ENCODE measurements at regions not wholly inside any gene's neighbourhood (a gene's known extent, or its start where the extent isn't known, plus 50 kb on each side); places are given as distances from the start of the nearest gene placed in this dataset.

DNA sequence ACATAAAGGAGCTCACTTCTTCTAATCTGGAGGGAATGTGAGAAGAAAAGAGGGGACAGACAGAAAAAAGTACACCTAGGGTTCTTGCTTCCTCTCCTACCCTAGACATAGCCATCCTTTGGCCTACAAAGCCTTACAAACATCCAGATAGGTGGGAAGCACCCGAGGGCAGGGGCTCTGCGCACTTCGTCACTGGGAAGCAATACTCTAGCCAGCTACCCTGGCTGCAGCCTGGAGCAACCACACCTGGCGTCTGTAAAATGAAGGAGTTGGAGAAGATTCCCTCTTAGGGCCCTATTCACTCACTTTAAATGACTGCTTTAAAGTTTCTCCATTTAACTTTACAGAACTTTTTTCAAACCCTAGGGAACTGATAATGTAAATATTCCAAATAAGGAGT is 65.7 kb upstream of the NOCT start:
- TF ChIP-seq, protein P1, sequence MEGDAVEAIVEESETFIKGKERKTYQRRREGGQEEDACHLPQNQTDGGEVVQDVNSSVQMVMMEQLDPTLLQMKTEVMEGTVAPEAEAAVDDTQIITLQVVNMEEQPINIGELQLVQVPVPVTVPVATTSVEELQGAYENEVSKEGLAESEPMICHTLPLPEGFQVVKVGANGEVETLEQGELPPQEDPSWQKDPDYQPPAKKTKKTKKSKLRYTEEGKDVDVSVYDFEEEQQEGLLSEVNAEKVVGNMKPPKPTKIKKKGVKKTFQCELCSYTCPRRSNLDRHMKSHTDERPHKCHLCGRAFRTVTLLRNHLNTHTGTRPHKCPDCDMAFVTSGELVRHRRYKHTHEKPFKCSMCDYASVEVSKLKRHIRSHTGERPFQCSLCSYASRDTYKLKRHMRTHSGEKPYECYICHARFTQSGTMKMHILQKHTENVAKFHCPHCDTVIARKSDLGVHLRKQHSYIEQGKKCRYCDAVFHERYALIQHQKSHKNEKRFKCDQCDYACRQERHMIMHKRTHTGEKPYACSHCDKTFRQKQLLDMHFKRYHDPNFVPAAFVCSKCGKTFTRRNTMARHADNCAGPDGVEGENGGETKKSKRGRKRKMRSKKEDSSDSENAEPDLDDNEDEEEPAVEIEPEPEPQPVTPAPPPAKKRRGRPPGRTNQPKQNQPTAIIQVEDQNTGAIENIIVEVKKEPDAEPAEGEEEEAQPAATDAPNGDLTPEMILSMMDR (IDR thresholded peaks at IDR 0.05; ENCODE audit: low read length) = no peak
- no peak for TF ChIP-seq EZH2 (optimal IDR thresholded peaks at IDR 0.05; ENCODE audit: low read depth, low read length)
- TF ChIP-seq EZH2phosphoT487 (IDR thresholded peaks at IDR 0.05; ENCODE audit: low read length) = no peak
